ENCODE measurements at regions not wholly inside any gene's neighbourhood (a gene's known extent, or its start where the extent isn't known, plus 50 kb on each side); places are given as distances from the start of the nearest gene placed in this dataset.

GRCh38 chr1:60615666-60616065, 466.7 kb upstream of the NFIA start:
- TF ChIP-seq POLR2A (IDR thresholded peaks at IDR 0.05) (no peak), CTCF (IDR thresholded peaks at IDR 0.05) (no peak)

Measured in thyroid gland (tissue), 4 donors.